Limb (tissue), 2 donors: ENCODE measurements at regions not wholly inside any gene's neighbourhood (a gene's known extent, or its start where the extent isn't known, plus 50 kb on each side); places are given as distances from the start of the nearest gene placed in this dataset.
"Not testable (repeated sequence)": the region's sequence is repeated elsewhere in the genome, so short reads cannot be mapped to it uniquely, and the experiment has no call there.

Source experiments
- DNase-seq, 2 donors: peaks; one replicate each; pipeline ENCODE4 v3.0.0-alpha.2; 2016; ENCODE audit errors: extremely low spot score in 2 of 2

- DNase-seq, result no peak
These were observed 50.1 kb upstream of the BCL6 start for GRCh38 chr3:187795207-187795960.

- no peak for DNase-seq
These were observed 52.9 kb upstream of the BCL6 start for GRCh38 chr3:187798126-187798525.

GRCh38 chr3:187798531-187799530 is 53.6 kb upstream of the BCL6 start:
- DNase-seq, result no peak

- DNase-seq, result no peak
These were observed 54.8 kb upstream of the BCL6 start for GRCh38 chr3:187799942-187800641.

GRCh38 chr3:187801152-187801551 is 55.9 kb upstream of the BCL6 start:
- DNase-seq, result no peak

- no peak for DNase-seq
These were observed 57.1 kb upstream of the BCL6 start for GRCh38 chr3:187802203-187802927.

- DNase-seq, result no peak
These were observed 57.6 kb upstream of the BCL6 start for GRCh38 chr3:187802928-187803259.

GRCh38 chr3:187804120-187804744 is 59.0 kb upstream of the BCL6 start:
- no peak for DNase-seq

GRCh38 chr3:187804745-187805121 is 59.5 kb upstream of the BCL6 start:
- DNase-seq, result no peak

GRCh38 chr3:187805774-187806173 is 60.5 kb upstream of the BCL6 start:
- no peak for DNase-seq

- no peak for DNase-seq
These were observed 62.0 kb upstream of the BCL6 start for GRCh38 chr3:187807086-187807862.

GRCh38 chr3:187808527-187808895 is 63.2 kb upstream of the BCL6 start:
- no peak for DNase-seq

GRCh38 chr3:187809612-187809991 is 64.3 kb upstream of the BCL6 start:
- DNase-seq, result no peak

- DNase-seq, result no peak
These were observed 64.8 kb upstream of the BCL6 start for GRCh38 chr3:187810021-187810446.

- no peak for DNase-seq
These were observed 66.5 kb upstream of the BCL6 start for GRCh38 chr3:187811585-187812250.

GRCh38 chr3:187812496-187812895 is 67.2 kb upstream of the BCL6 start:
- DNase-seq, result no peak

GRCh38 chr3:187813198-187813597 is 67.9 kb upstream of the BCL6 start:
- no peak for DNase-seq

GRCh38 chr3:187817766-187818165 is 72.5 kb upstream of the BCL6 start:
- DNase-seq, result not testable (repeated sequence)

- DNase-seq, result no peak
These were observed 76.5 kb upstream of the BCL6 start for GRCh38 chr3:187821616-187822317.
